ENCODE measurements at regions not wholly inside any gene's neighbourhood (a gene's known extent, or its start where the extent isn't known, plus 50 kb on each side); places are given as distances from the start of the nearest gene placed in this dataset.

GRCh38 chr18:78154853-78155252 lies 824.8 kb upstream of the SALL3 start:
- no peaks in the 10 kb centered on the region for H3K27me3 ChIP-seq (ENCODE audit: control insufficient read depth, insufficient read depth, low read length)
- H3K36me3 ChIP-seq (ENCODE audit: control insufficient read depth, insufficient read depth, low read length), result no peaks in the 10 kb centered on the region
- no peak for DNase-seq (ENCODE audit: low read depth)
- no peak for TF ChIP-seq CTCF (IDR thresholded peaks at IDR 0.05; ENCODE audit: insufficient read depth, low read length, poor library complexity, severe bottlenecking)
- H3K4me3 ChIP-seq (ENCODE audit: low read depth, low read length), result no peak overlapping the region

GRCh38 chr18:78156466-78156865 lies 823.2 kb upstream of the SALL3 start:
- Histone ChIP-seq H3K36me3 (ENCODE audit: control insufficient read depth, insufficient read depth, low read length) (no peaks in the 10 kb centered on the region), H3K27me3 (ENCODE audit: control insufficient read depth, insufficient read depth, low read length) (no peaks in the 10 kb centered on the region), H3K4me3 (ENCODE audit: low read depth, low read length) (no peak overlapping the region)
- TF ChIP-seq CTCF (IDR thresholded peaks at IDR 0.05; ENCODE audit: insufficient read depth, low read length, poor library complexity, severe bottlenecking), result no peak
- DNase-seq (ENCODE audit: low read depth), result no peak

- no peak for DNase-seq (ENCODE audit: low read depth)
- no peak overlapping the region for H3K4me3 ChIP-seq (ENCODE audit: low read depth, low read length)
- H3K36me3 ChIP-seq (ENCODE audit: control insufficient read depth, insufficient read depth, low read length), result no peaks in the 10 kb centered on the region
- no peaks in the 10 kb centered on the region for H3K27me3 ChIP-seq (ENCODE audit: control insufficient read depth, insufficient read depth, low read length)
- TF ChIP-seq CTCF (IDR thresholded peaks at IDR 0.05; ENCODE audit: insufficient read depth, low read length, poor library complexity, severe bottlenecking), result no peak
Measured at GRCh38 chr18:78158943-78159342, 820.7 kb upstream of the SALL3 start.

- no peaks in the 10 kb centered on the region for H3K36me3 ChIP-seq (ENCODE audit: control insufficient read depth, insufficient read depth, low read length)
- H3K27me3 ChIP-seq (ENCODE audit: control insufficient read depth, insufficient read depth, low read length), result no peaks in the 10 kb centered on the region
- H3K4me3 ChIP-seq (ENCODE audit: low read depth, low read length), result no peak overlapping the region
- no peak for TF ChIP-seq CTCF (IDR thresholded peaks at IDR 0.05; ENCODE audit: insufficient read depth, low read length, poor library complexity, severe bottlenecking)
- no peak for DNase-seq (ENCODE audit: low read depth)
Measured at GRCh38 chr18:78159397-78159796, 820.2 kb upstream of the SALL3 start.

- Histone ChIP-seq H3K4me3 (ENCODE audit: low read depth, low read length) (no peak overlapping the region), H3K27me3 (ENCODE audit: control insufficient read depth, insufficient read depth, low read length) (no peaks in the 10 kb centered on the region), H3K36me3 (ENCODE audit: control insufficient read depth, insufficient read depth, low read length) (no peaks in the 10 kb centered on the region)
- no peak for DNase-seq (ENCODE audit: low read depth)
- TF ChIP-seq CTCF (IDR thresholded peaks at IDR 0.05; ENCODE audit: insufficient read depth, low read length, poor library complexity, severe bottlenecking), result no peak
Measured at GRCh38 chr18:78160961-78161656, 818.5 kb upstream of the SALL3 start.

GRCh38 chr18:78165525-78165924 lies 814.1 kb upstream of the SALL3 start:
- TF ChIP-seq CTCF (IDR thresholded peaks at IDR 0.05; ENCODE audit: insufficient read depth, low read length, poor library complexity, severe bottlenecking), result no peak
- no peaks in the 10 kb centered on the region for H3K36me3 ChIP-seq (ENCODE audit: control insufficient read depth, insufficient read depth, low read length)
- H3K27me3 ChIP-seq (ENCODE audit: control insufficient read depth, insufficient read depth, low read length), result no peaks in the 10 kb centered on the region
- no peak for DNase-seq (ENCODE audit: low read depth)
- no peak overlapping the region for H3K4me3 ChIP-seq (ENCODE audit: low read depth, low read length)
